Gastrocnemius medialis (tissue), 4 donors: ENCODE measurements at regions not wholly inside any gene's neighbourhood (a gene's known extent, or its start where the extent isn't known, plus 50 kb on each side); places are given as distances from the start of the nearest gene placed in this dataset.

Experiments
- POLR2A ChIP-seq, 2 donors: fragments of 450-650 bp; IDR thresholded peaks; one replicate each; pipeline ENCODE4 v1.6.1; 2017; ENCODE audit warnings: antibody characterized with exemption in 2 of 2, mild to moderate bottlenecking in 2 of 2, moderate library complexity in 2 of 2
- TF ChIP-seq, protein P1 (sequence below), 5 experiments: fragments of 450-650 bp in 3 of 5; fragments of 200-600 bp in 2 of 5; sonication (generic) in 2 of 5; IDR thresholded peaks in 4 of 5; conservative IDR thresholded peaks in 1 of 5; 1 replicate in 4 of 5; 2 replicates in 1 of 5; pipeline ENCODE4 v1.5.1; 2016 to 2019; ENCODE audit warnings: antibody characterized with exemption in 5 of 5, mild to moderate bottlenecking in 3 of 5, moderate library complexity in 3 of 5

GRCh38 chr20:22370137-22370536 is 214.2 kb downstream of the FOXA2 start:
- TF ChIP-seq, protein P1, sequence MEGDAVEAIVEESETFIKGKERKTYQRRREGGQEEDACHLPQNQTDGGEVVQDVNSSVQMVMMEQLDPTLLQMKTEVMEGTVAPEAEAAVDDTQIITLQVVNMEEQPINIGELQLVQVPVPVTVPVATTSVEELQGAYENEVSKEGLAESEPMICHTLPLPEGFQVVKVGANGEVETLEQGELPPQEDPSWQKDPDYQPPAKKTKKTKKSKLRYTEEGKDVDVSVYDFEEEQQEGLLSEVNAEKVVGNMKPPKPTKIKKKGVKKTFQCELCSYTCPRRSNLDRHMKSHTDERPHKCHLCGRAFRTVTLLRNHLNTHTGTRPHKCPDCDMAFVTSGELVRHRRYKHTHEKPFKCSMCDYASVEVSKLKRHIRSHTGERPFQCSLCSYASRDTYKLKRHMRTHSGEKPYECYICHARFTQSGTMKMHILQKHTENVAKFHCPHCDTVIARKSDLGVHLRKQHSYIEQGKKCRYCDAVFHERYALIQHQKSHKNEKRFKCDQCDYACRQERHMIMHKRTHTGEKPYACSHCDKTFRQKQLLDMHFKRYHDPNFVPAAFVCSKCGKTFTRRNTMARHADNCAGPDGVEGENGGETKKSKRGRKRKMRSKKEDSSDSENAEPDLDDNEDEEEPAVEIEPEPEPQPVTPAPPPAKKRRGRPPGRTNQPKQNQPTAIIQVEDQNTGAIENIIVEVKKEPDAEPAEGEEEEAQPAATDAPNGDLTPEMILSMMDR (IDR thresholded peaks at IDR 0.05 in 4 of 5, conservative IDR thresholded peaks at IDR 0.05 in 1 of 5), result no peak
- no peak for TF ChIP-seq POLR2A (IDR thresholded peaks at IDR 0.05)
